ENCODE measurements at regions not wholly inside any gene's neighbourhood (a gene's known extent, or its start where the extent isn't known, plus 50 kb on each side); places are given as distances from the start of the nearest gene placed in this dataset.
"Not testable (repeated sequence)": the region's sequence is repeated elsewhere in the genome, so short reads cannot be mapped to it uniquely, and the experiment has no call there.

GRCh38 chr2:91523751-91524150 is 2832.3 kb downstream of the RPIA start:
- TF ChIP-seq, protein P1, sequence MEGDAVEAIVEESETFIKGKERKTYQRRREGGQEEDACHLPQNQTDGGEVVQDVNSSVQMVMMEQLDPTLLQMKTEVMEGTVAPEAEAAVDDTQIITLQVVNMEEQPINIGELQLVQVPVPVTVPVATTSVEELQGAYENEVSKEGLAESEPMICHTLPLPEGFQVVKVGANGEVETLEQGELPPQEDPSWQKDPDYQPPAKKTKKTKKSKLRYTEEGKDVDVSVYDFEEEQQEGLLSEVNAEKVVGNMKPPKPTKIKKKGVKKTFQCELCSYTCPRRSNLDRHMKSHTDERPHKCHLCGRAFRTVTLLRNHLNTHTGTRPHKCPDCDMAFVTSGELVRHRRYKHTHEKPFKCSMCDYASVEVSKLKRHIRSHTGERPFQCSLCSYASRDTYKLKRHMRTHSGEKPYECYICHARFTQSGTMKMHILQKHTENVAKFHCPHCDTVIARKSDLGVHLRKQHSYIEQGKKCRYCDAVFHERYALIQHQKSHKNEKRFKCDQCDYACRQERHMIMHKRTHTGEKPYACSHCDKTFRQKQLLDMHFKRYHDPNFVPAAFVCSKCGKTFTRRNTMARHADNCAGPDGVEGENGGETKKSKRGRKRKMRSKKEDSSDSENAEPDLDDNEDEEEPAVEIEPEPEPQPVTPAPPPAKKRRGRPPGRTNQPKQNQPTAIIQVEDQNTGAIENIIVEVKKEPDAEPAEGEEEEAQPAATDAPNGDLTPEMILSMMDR (IDR thresholded peaks at IDR 0.05): not testable (repeated sequence)
- not testable (repeated sequence) for TF ChIP-seq POLR2A (IDR thresholded peaks at IDR 0.05)

All from adrenal gland (tissue), 5 donors.